Osteoblast (primary cell): ENCODE measurements at regions not wholly inside any gene's neighbourhood (a gene's known extent, or its start where the extent isn't known, plus 50 kb on each side); places are given as distances from the start of the nearest gene placed in this dataset.

Experiments
- DNase-seq: peaks from one replicate; pipeline ENCODE4 v3.0.0; 2011; ENCODE audit warnings: low spot score, mixed read lengths; ENCODE audit not compliant: insufficient read length; ENCODE audit errors: missing footprints
- H2AFZ ChIP-seq: 2 replicates; pipeline ENCODE4 v1.6.0; 2011; ENCODE audit warnings: mild to moderate bottlenecking, low read length
- H3K27ac ChIP-seq: 2 replicates; pipeline ENCODE4 v1.5.1; 2011; ENCODE audit warnings: mild to moderate bottlenecking, low read depth, low read length, moderate library complexity
- H3K27me3 ChIP-seq: 2 replicates; pipeline ENCODE4 v1.6.0; 2012; ENCODE audit warnings: mild to moderate bottlenecking, control low read depth, inconsistent platforms, low read length, moderate library complexity; ENCODE audit not compliant: insufficient read depth
- H3K36me3 ChIP-seq: 2 replicates; pipeline ENCODE4 v1.5.1; 2011; ENCODE audit warnings: mild to moderate bottlenecking, low read length, control low read depth, moderate library complexity; ENCODE audit not compliant: insufficient read depth
- H3K4me1 ChIP-seq: 2 replicates; pipeline ENCODE4 v1.5.1; 2011; ENCODE audit warnings: mild to moderate bottlenecking, low read length, control low read depth, moderate library complexity; ENCODE audit not compliant: insufficient read depth
- H3K4me2 ChIP-seq: 2 replicates; pipeline ENCODE4 v1.6.0; 2011; ENCODE audit warnings: mild to moderate bottlenecking, low read length; ENCODE audit not compliant: insufficient read depth
- H3K4me3 ChIP-seq: fragments of 200-600 bp; sonication (generic); 3 replicates; pipeline ENCODE4 v1.5.1; 2012; ENCODE audit warnings: mild to moderate bottlenecking, low read length, inconsistent platforms; ENCODE audit not compliant: insufficient read depth
- H3K79me2 ChIP-seq: 2 replicates; pipeline ENCODE4 v1.6.0; 2012; ENCODE audit warnings: mild to moderate bottlenecking, low read length, control low read depth, inconsistent platforms; ENCODE audit not compliant: insufficient read depth
- H3K9me3 ChIP-seq: 2 replicates; pipeline ENCODE4 v1.5.1; 2011; ENCODE audit warnings: low read depth, low read length, control low read depth
- H4K20me1 ChIP-seq: 2 replicates; pipeline ENCODE4 v1.6.0; 2012; ENCODE audit warnings: mild to moderate bottlenecking, low read length, control low read depth; ENCODE audit not compliant: insufficient read depth
- CTCF ChIP-seq: IDR thresholded peaks from 2 replicates; pipeline ENCODE4 v1.5.1; 2011; ENCODE audit warnings: mild to moderate bottlenecking, low read depth, low read length, moderate library complexity; ENCODE audit errors: extremely low read depth

GRCh38 chrX:866441-866990 lies 235.9 kb downstream of the SHOX start:
- Histone ChIP-seq H2AFZ (no peak overlapping the region), H3K9me3 (no peaks in the 10 kb centered on the region), H3K27ac (no peak overlapping the region), H3K36me3 (no peaks in the 10 kb centered on the region), H3K79me2 (no peaks in the 10 kb centered on the region), H3K4me2 (peak overlapping the region; percentile 60), H3K4me3 (peak overlapping the region; percentile 9), H3K27me3 (no peaks in the 10 kb centered on the region), H3K4me1 (peaks cover 22% of the 10 kb centered on the region), H4K20me1 (no peaks in the 10 kb centered on the region)
- no peak for TF ChIP-seq CTCF
- DNase-seq, result no peak

DNA sequence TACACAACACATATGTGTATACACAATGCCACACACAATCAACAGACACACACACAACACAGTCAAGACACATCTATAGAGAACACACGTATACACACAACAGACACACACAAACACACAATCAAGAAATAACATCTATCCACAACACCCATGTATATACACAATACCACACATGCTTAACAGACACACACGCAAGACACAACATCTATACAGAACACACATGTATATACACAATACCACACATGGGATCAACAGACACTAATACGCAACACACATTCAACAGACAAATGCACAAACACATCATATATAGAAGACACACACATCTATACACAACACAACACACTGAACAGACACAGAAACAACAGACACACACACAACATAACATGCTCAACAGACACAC lies 234.8 kb downstream of the SHOX start:
- no peak for TF ChIP-seq CTCF
- no peak overlapping the region for H2AFZ ChIP-seq
- no peak for DNase-seq
- H3K27ac ChIP-seq, result no peak overlapping the region
- H3K27me3 ChIP-seq, result no peaks in the 10 kb centered on the region
- no peak overlapping the region for H3K4me3 ChIP-seq
- H3K4me2 ChIP-seq, result no peak overlapping the region
- no peaks in the 10 kb centered on the region for H3K79me2 ChIP-seq
- no peaks in the 10 kb centered on the region for H3K9me3 ChIP-seq
- H3K36me3 ChIP-seq, result no peaks in the 10 kb centered on the region
- H3K4me1 ChIP-seq, result peaks cover 25% of the 10 kb centered on the region
- H4K20me1 ChIP-seq, result no peaks in the 10 kb centered on the region

DNA sequence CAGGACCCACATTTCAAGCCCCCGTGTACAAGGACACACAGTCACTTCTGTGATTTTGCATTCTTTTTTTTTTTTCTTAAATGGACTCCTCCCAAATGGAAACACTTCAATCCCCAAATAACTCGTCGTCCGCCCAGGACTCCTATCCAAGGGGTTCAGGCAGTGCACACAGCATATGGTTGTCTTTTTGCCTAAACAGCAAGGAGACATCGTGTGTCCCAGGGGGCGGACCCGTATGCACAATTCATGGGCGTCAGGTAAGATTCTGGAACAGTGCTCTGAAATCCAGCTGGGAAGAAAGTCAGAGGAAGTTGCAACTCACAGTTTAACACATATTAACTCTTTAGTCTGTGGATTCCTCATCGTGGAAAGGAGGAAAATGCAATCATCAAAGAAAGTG lies 231.3 kb downstream of the SHOX start:
- Histone ChIP-seq H3K36me3 (no peaks in the 10 kb centered on the region), H3K27me3 (no peaks in the 10 kb centered on the region), H3K4me2 (peak overlapping the region; percentile 36), H4K20me1 (no peaks in the 10 kb centered on the region), H3K79me2 (no peaks in the 10 kb centered on the region), H3K27ac (peak overlapping the region; percentile 58), H3K4me3 (no peak overlapping the region), H3K4me1 (peaks cover 25% of the 10 kb centered on the region), H2AFZ (no peak overlapping the region), H3K9me3 (no peaks in the 10 kb centered on the region)
- no peak for DNase-seq
- no peak for TF ChIP-seq CTCF

DNA sequence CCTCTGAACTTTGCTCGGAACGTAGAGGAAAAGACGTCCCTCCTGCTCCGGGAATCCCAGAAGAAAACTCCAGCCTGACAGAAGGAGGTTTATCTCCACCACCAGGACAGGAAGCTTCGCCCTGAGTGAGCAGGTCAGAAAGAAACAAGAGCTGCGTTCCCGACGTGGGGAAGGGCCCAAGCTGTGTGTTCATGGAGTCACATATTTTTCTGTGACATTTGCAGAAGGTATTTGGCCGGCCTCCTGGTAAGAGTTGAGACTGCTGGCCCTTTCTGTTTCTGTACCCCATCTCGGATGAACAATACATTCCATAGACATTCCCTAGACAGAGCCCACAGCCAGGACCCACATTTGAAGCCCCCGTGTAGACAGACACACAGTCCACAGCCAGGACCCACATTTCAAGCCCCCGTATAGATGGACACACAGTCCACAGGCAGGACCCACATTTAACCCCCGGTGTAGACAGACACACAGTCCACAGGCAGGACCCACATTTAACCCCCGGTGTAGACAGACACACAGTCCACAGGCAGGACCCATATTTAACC lies 230.8 kb downstream of the SHOX start:
- H2AFZ ChIP-seq, result peak overlapping the region; percentile 62
- H3K9me3 ChIP-seq, result no peaks in the 10 kb centered on the region
- no peaks in the 10 kb centered on the region for H4K20me1 ChIP-seq
- TF ChIP-seq CTCF, result no peak
- no peaks in the 10 kb centered on the region for H3K79me2 ChIP-seq
- peaks cover 24% of the 10 kb centered on the region for H3K4me1 ChIP-seq
- no peak overlapping the region for H3K4me3 ChIP-seq
- no peaks in the 10 kb centered on the region for H3K36me3 ChIP-seq
- H3K27ac ChIP-seq, result peak overlapping the region; percentile 58
- peak overlapping the region; percentile 36 for H3K4me2 ChIP-seq
- H3K27me3 ChIP-seq, result no peaks in the 10 kb centered on the region
- no peak for DNase-seq
